ENCODE measurements at regions not wholly inside any gene's neighbourhood (a gene's known extent, or its start where the extent isn't known, plus 50 kb on each side); places are given as distances from the start of the nearest gene placed in this dataset.
A peak's percentile ranks its signal among the peaks of the same experiment; 100 is the strongest.
"Not testable (repeated sequence)": the region's sequence is repeated elsewhere in the genome, so short reads cannot be mapped to it uniquely, and the experiment has no call there.

DNA sequence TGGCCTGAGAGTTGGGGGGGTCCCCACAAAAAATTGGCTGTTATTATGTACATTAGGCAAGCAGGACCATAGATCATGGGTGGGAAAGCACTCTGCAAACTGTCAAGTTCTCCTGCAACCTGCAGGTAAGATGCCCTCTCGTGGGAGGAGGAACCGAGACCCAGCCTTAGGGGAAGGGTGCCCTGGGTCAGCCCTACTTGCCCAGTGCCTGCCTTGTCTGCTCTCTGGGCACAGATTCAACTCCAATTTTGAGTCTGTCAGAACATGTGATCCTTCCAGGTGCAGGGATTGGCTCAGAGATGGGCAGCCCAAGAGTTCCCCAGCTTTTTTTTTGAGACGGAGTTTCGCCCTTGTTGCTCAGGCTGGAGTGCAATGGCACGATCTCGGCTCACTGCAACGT, 99.2 kb downstream of the PLXNA1 start:
- intact Hi-C loops (cut with DNase I): no loop called here
- DNase-seq (ENCODE audit: low spot score): peak; percentile 76

GRCh38 chr3:127083778-127084397, 101.0 kb downstream of the PLXNA1 start:
- intact Hi-C loops (cut with DNase I): no loop called here
- DNase-seq (ENCODE audit: low spot score): no peak

DNA sequence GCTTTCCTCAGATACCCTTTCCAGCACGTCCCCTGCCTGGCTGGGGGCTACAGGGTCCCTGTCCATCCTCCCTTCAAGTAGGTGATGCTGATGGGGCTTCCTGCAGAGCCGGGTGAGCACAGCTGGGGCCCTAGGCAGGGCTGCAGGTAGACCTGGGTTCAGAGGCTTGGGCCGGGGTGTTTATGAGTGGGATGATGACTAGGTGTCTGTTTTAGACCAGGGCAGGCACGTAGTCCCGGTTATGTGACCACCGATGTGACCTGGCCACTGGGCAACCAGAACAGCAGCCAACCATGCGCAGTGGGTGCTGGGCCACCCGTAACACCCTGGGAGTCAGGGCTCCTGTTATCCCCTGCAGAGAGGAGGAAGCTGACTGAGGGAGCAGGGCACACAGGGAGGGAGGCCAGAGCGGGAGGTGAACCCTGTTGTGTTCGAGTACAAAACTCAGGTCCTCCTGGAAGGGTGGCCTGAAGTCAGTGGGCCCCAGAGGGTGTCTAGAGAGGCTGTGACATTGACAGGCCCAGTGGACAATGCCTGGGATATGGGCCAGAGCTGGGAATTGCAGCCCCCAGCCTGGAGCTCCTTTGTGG, 101.6 kb downstream of the PLXNA1 start:
- intact Hi-C loops (cut with DNase I): no loop called here
- DNase-seq (ENCODE audit: low spot score): no peak

DNA sequence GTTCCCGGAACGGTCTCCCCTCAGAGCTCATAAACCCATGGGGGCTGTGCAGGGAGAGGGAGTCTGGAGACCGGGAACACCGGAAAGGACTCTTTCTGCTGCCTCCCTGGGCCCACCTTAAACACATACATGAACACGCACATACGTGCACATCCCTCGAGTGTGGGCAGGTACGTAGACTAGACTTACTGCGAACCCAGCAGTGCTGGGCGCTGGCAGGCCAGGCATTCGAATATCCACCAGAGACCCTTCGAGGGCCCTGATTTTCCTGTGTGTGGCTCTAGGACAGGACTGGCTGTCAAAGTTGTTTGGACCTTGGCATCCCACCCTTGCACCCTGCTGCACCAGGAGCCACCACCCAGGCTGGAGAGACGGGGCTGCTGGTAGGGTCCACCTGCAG, 102.7 kb downstream of the PLXNA1 start:
- no peak for DNase-seq (ENCODE audit: low spot score)
- intact Hi-C loops (cut with DNase I): no loop called here

DNA sequence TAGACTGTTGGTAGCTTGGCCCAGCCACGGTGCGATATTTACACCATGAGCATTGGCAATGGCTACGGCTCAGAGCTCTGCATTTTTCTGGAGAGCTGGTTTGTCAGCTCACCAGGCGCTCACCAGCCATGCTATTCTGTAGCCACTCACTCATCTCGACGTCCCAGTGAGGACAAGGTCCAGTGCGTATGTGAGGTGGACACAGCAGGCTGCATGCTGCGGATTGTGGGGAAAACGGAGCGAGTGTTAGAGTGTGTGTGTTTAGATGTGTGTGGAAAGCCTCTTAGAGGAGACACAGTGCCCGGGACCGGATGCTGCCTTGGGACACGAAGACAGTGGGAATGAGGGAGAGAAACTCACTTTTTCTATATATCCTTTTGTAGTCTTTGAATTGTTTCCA, 103.7 kb downstream of the PLXNA1 start:
- intact Hi-C loops (cut with DNase I); DNase-seq (ENCODE audit: low spot score): not testable (repeated sequence)

GRCh38 chr3:127087441-127087840, 104.5 kb downstream of the PLXNA1 start:
- intact Hi-C loops (cut with DNase I): no loop called here
- peak; percentile 68 for DNase-seq (ENCODE audit: low spot score)

GRCh38 chr3:127088511-127089351, 104.2 kb upstream of the PRR23E start:
- peak; percentile 45 for DNase-seq (ENCODE audit: low spot score)
- intact Hi-C loops (cut with DNase I): no loop called here

DNA sequence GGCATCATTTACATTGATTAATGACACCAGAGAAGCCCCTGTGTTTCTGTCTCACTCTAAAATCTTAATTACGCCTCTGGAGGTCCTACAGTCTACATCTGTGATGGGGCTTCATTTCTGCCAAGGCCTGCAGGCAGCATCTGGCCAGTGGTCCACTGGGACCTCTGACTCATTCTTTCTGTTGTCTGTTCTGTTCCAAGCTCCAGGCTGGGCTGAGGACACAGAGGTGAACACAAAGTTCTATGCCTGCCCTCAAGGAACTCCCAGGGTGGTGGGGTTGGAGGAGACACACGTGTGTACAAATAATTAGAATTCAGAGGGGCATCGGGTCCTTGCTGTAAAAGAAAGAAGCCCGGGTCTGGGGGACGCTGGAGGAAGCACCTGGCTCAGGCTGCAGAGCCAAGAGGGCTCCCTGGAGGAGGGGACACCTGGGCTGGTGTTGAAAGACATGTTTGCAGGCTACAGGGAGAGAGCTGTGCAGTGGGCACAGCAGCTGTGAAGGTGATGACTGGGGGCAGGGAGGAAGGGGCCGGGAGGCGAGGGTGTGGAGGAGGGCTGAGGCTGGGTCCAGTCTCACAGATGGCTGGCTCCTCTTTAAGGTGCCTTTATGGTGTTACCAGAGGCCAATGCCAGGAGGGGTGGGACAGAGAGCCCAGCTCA, 103.3 kb upstream of the PRR23E start:
- no peak for DNase-seq (ENCODE audit: low spot score)
- intact Hi-C loops (cut with DNase I): no loop called here

- DNase-seq (ENCODE audit: low spot score): no peak
- intact Hi-C loops (cut with DNase I): no loop called here
Observed at GRCh38 chr3:127090218-127091160, 102.4 kb upstream of the PRR23E start.

GRCh38 chr3:127091376-127091775, 101.6 kb upstream of the PRR23E start:
- no peak for DNase-seq (ENCODE audit: low spot score)
- intact Hi-C loops (cut with DNase I): no loop called here

- DNase-seq (ENCODE audit: low spot score): peak; percentile 47
- intact Hi-C loops (cut with DNase I): no loop called here
Observed at GRCh38 chr3:127092368-127092767, 100.6 kb upstream of the PRR23E start.

DNA sequence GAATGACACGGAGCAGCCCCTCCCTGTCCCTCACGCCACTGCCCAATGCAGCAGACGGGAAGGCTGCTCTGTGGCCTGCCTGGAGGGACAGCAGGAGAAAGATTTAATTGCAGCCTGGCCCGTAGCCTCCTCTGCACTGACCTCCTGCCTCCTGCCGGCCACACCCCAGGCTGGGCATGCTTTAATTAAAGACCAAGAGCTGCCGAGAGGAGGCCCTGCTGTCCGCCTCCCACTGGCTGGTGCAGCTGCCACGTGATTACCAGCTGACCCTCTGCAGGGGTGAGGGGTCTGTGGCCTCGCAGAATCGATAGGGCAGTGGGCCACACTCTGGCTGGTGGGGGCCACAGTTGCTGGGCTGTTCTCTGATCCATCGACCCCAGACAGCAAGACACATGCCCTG, 100.2 kb upstream of the PRR23E start:
- peak; percentile 71 for DNase-seq (ENCODE audit: low spot score)
- intact Hi-C loops (cut with DNase I): no loop called here

DNA sequence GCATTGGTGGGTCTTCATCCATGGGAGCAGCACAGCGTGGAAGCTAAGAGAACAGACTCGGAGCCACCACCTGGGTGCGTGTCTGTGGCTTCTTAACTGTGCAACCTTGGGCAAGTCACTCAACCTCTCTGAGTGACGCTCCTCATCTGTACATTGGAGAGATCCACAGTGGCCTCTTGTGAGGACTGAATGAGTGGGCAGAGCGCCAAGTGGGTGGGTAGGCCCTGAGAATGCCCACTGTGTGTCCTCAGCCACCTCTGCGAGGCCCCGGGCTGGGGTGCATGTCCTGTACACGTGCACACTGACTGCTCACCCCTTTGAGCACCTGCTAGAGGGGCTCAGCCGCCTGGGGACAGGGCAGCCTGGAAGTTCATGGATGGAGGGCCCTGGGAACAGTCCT, 99.6 kb upstream of the PRR23E start:
- intact Hi-C loops (cut with DNase I): no loop called here
- peak; percentile 58 for DNase-seq (ENCODE audit: low spot score)

DNA sequence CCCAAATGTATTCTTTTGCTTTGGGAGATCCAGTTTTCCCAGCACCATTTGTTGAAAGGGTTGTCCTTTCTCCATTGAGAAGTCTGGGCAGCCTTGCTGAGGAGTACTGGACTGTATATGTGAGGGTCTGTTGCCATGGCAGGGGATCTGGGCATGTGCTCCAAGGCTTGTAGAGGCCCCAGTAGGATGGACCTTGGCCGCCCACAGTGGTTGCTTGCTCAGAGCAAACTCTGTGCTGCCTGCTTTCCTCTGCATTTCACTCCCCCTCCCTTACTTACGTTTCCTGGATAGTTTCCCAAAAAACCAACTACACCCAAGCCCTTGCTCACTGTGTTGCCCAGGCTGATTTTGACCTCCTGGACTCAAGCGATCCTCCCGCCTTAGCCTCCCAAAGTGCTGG, 97.2 kb upstream of the PRR23E start:
- intact Hi-C loops (cut with DNase I): no loop called here
- peak; percentile 63 for DNase-seq (ENCODE audit: low spot score)

GRCh38 chr3:127096256-127097071, 96.5 kb upstream of the PRR23E start:
- intact Hi-C loops (cut with DNase I): no loop called here
- DNase-seq (ENCODE audit: low spot score): peak; percentile 62

DNA sequence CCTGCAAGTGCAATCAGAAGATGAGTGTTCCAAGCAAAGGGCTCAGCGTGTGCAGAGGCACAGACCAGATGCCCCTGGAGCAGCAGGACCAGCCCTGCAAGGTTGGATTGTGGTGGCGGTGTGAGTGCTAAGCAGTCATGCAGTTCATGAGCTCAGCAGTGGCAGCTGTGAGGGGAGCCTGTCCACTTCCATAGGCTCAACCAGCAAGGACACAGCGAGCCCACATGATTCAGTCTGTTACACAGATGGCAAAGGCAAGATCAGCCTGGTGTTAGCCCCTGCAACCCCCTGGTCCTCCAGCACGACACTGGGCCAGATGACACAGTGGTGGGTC, 95.9 kb upstream of the PRR23E start:
- peak; percentile 65 for DNase-seq (ENCODE audit: low spot score)
- intact Hi-C loops (cut with DNase I): no loop called here

DNA sequence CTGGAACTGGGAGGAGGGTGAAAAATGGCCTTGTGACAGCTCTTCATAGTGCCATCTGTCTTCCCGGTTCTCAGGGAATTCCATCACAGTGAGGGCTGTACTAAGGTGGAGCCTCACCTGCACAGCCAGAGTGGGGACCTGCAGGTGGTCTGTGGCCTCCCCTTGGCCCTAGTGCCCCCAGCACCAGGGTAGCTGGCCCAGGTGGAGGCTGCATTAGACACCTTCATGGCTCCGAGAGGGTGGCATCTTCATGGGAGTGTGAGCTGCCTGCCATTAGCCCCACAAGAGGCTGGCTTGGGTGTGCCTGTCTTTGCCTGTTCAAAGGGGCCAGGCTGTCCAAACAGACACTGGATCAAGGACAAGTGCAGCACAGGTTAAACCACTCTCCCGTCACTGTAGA, 95.5 kb upstream of the PRR23E start:
- peak; percentile 58 for DNase-seq (ENCODE audit: low spot score)
- intact Hi-C loops (cut with DNase I): no loop called here

GRCh38 chr3:127099982-127100381, 92.9 kb upstream of the PRR23E start:
- intact Hi-C loops (cut with DNase I): no loop called here

More at GRCh38 chr3:127099982-127100381, 92.9 kb upstream of the PRR23E start:
- no peak for DNase-seq (ENCODE audit: low spot score)

All from posterior vena cava (tissue), 2 donors.